ENCODE measurements at regions not wholly inside any gene's neighbourhood (a gene's known extent, or its start where the extent isn't known, plus 50 kb on each side); places are given as distances from the start of the nearest gene placed in this dataset.

DNA sequence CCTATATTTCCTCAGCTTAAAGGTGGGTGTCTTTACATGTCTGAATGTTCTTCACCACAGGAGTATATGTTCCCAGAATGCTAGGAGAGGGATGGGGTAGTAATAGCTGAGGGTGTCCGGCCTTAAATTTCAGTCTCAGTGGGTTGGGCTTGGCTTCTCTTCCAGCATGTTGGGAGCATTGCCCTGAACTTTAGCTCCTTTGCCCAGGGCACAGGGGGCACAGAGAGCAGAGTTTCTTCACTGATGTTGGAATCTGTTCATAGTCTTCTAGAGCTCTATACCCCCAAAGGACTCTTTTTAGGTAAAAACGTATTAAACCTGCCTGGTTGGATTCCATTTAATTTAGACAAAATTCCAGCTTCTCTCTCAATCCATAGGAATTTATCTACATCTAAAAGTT is 154.4 kb upstream of the GCFC2 start:
- TF ChIP-seq, protein P1, sequence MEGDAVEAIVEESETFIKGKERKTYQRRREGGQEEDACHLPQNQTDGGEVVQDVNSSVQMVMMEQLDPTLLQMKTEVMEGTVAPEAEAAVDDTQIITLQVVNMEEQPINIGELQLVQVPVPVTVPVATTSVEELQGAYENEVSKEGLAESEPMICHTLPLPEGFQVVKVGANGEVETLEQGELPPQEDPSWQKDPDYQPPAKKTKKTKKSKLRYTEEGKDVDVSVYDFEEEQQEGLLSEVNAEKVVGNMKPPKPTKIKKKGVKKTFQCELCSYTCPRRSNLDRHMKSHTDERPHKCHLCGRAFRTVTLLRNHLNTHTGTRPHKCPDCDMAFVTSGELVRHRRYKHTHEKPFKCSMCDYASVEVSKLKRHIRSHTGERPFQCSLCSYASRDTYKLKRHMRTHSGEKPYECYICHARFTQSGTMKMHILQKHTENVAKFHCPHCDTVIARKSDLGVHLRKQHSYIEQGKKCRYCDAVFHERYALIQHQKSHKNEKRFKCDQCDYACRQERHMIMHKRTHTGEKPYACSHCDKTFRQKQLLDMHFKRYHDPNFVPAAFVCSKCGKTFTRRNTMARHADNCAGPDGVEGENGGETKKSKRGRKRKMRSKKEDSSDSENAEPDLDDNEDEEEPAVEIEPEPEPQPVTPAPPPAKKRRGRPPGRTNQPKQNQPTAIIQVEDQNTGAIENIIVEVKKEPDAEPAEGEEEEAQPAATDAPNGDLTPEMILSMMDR (tag by site-specific recombination; IDR thresholded peaks at IDR 0.05) = no peak
- TF ChIP-seq, protein P2, sequence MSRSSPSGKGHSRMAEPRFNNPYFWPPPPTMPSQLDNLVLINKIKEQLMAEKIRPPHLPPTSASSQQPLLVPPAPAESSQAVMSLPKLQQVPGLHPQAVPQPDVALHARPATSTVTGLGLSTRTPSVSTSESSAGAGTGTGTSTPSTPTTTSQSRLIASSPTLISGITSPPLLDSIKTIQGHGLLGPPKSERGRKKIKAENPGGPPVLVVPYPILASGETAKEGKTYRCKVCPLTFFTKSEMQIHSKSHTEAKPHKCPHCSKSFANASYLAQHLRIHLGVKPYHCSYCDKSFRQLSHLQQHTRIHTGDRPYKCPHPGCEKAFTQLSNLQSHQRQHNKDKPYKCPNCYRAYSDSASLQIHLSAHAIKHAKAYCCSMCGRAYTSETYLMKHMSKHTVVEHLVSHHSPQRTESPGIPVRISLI (tag by site-specific recombination; IDR thresholded peaks at IDR 0.05) = no peak
- TF ChIP-seq, protein P3, sequence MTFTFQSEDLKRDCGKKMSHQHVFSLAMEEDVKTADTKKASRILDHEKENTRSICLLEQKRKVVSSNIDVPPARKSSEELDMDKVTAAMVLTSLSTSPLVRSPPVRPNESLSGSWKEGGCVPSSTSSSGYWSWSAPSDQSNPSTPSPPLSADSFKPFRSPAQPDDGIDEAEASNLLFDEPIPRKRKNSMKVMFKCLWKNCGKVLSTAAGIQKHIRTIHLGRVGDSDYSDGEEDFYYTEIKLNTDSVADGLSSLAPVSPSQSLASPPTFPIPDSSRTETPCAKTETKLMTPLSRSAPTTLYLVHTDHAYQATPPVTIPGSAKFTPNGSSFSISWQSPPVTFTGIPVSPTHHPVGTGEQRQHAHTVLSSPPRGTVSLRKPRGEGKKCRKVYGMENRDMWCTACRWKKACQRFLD (tag by site-specific recombination; IDR thresholded peaks at IDR 0.05) = no peak
- TF ChIP-seq TCF7L2 (IDR thresholded peaks at IDR 0.05; ENCODE audit: borderline replicate concordance, low read depth, low read length) = no peak
- no peak for TF ChIP-seq MYNN (tag by site-specific recombination; IDR thresholded peaks at IDR 0.05; ENCODE audit: borderline replicate concordance)
- TF ChIP-seq, protein P4, sequence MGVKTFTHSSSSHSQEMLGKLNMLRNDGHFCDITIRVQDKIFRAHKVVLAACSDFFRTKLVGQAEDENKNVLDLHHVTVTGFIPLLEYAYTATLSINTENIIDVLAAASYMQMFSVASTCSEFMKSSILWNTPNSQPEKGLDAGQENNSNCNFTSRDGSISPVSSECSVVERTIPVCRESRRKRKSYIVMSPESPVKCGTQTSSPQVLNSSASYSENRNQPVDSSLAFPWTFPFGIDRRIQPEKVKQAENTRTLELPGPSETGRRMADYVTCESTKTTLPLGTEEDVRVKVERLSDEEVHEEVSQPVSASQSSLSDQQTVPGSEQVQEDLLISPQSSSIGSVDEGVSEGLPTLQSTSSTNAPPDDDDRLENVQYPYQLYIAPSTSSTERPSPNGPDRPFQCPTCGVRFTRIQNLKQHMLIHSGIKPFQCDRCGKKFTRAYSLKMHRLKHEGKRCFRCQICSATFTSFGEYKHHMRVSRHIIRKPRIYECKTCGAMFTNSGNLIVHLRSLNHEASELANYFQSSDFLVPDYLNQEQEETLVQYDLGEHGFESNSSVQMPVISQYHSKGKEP (tag by site-specific recombination; IDR thresholded peaks at IDR 0.05) = no peak
- no peak for TF ChIP-seq ZNF175 (tag by site-specific recombination; IDR thresholded peaks at IDR 0.05)
- no peak for TF ChIP-seq ZNF624 (tag by site-specific recombination; IDR thresholded peaks at IDR 0.05)
- no peak for TF ChIP-seq ZFHX2 (tag by site-specific recombination; conservative IDR thresholded peaks at IDR 0.05)

Measured in HEK293 (cell line).